HG02610 (cell line): ENCODE measurements at regions not wholly inside any gene's neighbourhood (a gene's known extent, or its start where the extent isn't known, plus 50 kb on each side); places are given as distances from the start of the nearest gene placed in this dataset.

ENCODE experiments used
- ATAC-seq: cut with Tn5 transposase; IDR thresholded peaks from one replicate; pipeline ENCODE4 v1.9.1; 2021; ENCODE audit warnings: mild to moderate bottlenecking, moderate library complexity; ENCODE audit not compliant: unreplicated experiment

GRCh38 chr11:87972133-87972532 lies 203.1 kb downstream of the RAB38 start:
- ATAC-seq, result no peak

DNA sequence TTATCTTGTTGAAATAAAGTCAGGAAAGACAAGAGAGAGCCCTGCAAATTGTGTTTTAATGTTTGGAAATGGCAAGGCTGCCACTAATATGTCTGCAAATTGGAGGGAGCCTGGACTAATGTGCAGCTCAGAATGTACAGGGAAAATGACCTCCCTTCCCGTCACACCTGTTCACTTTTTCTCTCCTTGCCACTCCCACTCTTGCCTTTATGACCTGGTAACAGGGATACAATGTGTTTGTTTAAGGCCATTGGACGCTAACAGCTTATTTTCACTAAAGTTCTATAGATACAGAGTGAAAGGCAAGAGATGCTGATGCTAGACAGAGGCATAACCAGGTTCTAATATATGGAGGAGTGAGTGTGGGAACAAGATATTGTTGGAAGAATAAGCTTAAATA lies 203.9 kb downstream of the RAB38 start:
- ATAC-seq, result no peak

GRCh38 chr11:87970762-87971161 lies 204.5 kb downstream of the RAB38 start:
- ATAC-seq, result no peak

- no peak for ATAC-seq
These were observed 207.8 kb downstream of the RAB38 start for GRCh38 chr11:87967459-87967858.

DNA sequence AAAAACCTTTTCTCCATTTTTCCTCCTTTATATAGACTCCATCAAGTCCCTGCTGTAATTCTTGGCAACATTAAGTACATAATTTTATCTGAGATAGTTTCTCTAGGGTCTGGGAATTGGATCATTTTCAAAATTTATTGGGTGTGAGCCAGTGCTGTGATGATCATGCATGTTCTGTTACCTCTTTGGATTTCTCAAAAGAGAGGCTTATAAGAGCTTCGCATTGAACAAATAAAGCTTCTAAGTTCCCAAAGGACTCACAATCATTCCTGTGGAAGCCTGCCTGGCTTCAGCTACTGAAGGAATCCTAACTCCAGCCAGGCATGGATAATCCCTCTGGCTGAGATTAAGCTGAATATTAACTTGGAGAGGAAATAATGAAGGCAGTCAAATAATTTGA lies 208.5 kb downstream of the RAB38 start:
- no peak for ATAC-seq

DNA sequence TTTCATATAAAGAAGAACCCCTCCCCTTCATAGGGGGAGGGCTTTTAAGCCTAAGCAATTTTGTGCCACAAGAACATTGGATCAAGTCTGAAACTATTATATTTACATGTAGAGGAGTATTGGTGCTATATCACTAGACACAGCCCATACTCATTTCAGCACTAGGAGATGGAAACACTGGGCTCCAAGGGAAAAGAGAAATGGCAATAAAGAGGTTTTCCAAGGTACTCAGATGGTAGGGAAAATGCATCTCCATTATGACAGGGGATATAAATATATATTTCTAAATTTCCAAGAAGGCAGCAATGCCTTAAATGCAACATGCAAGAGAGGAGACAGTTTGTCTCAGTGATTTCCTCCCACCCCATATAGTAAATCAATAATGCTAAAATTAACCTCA lies 209.0 kb downstream of the RAB38 start:
- ATAC-seq, result no peak

DNA sequence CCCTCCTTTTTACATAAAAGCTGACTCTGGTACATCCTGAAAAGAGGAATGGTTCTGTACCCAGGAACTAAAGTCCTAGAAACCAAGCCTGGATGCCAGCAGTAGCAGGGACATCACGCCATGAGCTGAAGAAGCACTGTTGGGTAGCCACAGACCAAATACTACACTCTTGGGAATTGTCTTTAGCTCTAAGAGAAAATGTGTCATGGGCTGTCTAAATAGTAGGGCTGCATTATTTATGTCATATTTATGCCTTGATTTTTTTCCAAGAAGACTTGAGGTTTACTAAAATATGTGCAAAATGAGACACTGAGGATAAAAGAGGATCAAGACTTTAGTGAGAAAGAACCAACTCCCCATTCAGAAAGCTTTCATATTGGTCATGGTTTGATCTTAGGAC lies 213.6 kb downstream of the RAB38 start:
- no peak for ATAC-seq

DNA sequence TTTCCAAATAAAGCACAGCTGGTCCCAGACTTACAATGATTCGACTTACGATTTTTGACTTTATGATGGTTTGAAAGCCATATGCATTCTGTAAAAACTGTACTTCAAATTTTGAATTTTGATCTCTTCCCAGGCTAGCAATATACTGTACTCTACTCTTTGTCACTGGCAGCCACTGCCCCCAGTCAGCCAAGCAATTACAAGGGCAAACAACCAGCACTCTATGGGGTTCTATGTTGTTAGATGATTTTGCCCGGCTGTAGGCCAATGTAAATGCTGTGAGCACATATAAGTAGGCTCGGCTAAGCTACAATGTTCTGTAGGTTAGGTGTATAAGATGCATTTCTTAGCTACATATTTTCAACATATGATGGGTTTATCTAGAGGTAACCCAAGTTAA lies 217.3 kb downstream of the RAB38 start:
- no peak for ATAC-seq

GRCh38 chr11:87954476-87954875 lies 220.8 kb downstream of the RAB38 start:
- no peak for ATAC-seq

GRCh38 chr11:87942786-87943185 lies 232.5 kb downstream of the RAB38 start:
- ATAC-seq, result no peak

DNA sequence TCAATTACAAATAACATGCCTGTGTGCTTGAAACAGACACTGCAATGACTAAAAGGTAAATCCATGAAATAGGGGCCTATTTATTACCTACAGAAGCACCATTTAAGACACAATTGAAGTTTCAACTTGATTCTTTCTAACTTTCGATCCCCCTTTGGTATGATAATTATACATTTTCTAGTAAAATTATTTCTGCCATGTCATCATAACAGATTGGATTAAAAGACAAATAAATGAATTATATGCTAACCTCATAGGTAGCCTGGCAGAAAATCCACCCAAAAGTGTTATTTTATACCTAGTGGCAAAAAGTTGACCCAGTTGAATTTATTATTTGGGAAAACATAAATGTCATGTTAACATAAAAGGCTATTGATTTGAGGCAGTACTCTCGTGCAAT lies 241.1 kb downstream of the RAB38 start:
- ATAC-seq, result no peak

- peak; percentile 40 for ATAC-seq
These were observed 248.8 kb downstream of the RAB38 start for GRCh38 chr11:87926250-87926970.

DNA sequence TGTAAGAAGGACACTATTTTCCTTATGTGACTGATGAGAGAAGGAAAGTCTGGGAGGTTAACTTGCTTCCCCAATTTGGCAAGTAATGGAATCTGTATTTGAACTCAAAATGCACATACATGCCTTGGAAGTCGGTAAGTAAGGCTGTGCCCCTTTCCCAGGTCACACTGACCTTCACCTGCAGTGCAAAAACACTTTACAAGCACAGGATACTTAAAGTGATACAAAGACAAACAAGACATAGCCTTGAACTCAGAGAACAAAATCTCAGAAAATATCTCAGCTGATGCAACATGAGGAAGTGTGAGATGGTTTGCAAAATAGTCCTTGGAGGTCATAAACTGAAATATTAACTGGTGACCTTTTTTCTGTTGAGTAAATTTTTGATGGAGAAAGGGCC lies 251.1 kb downstream of the RAB38 start:
- ATAC-seq, result no peak

DNA sequence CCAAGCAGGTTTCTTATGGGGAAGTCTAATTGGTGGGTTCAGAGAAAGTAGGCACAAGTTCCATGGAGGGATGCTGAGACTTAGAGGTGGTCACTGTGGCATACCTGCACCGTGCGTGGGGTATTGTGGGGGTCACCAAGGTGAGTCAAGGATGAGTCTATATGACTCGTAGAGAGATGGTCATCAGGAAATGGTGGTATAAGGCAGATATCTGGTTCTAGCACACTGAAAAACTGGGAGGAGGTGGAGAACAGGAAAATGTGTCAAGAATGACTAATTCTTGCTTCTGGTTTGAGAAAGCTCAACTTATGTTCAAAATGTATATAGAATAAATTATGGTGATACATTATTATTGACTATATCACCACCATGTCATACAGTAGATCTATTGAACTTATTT lies 258.1 kb downstream of the RAB38 start:
- no peak for ATAC-seq

- ATAC-seq, result no peak
These were observed 266.1 kb downstream of the RAB38 start for GRCh38 chr11:87909178-87909577.

- ATAC-seq, result no peak
These were observed 267.2 kb downstream of the RAB38 start for GRCh38 chr11:87908086-87908485.

DNA sequence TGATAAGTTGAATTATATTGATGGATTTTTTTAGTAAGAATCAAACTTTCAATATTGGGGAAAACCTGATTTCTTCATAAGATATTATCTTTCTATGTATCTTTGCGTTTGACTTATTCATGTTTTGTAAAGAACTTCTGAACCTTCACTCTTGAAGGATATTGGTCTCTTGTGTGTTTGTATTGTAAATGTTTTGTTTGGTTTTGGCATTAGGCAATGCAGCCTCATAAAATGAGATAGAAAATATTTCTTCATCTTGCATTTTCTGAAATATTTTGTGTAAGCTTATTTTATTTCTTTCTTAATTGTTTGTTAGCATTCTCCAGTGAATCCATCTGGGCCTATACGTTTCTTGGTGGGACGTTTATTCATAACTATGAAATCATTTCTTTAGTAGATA lies 271.9 kb downstream of the RAB38 start:
- no peak for ATAC-seq

- ATAC-seq, result no peak
These were observed 273.9 kb downstream of the RAB38 start for GRCh38 chr11:87901341-87901740.

- no peak for ATAC-seq
These were observed 277.3 kb downstream of the RAB38 start for GRCh38 chr11:87897921-87898320.

DNA sequence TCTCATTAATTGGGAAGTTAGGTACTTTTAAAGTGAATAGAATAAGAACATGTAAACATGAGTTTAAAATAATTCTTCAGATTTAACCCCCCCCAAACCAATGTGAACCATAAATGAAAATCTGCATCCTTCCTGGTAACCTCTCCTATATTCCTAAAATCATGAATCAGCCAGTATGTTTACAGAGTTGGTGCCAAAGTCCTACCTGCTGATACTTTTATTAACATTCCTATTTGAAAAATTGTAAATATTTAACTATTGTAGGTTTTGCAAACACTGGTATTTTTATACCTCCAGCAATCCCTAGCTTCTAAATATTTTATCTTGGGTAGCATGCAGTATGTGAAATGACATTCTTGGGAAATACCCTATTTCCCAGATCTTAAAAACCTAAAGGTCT lies 278.2 kb downstream of the RAB38 start:
- no peak for ATAC-seq

- ATAC-seq, result no peak
These were observed 280.3 kb downstream of the RAB38 start for GRCh38 chr11:87894961-87895360.

DNA sequence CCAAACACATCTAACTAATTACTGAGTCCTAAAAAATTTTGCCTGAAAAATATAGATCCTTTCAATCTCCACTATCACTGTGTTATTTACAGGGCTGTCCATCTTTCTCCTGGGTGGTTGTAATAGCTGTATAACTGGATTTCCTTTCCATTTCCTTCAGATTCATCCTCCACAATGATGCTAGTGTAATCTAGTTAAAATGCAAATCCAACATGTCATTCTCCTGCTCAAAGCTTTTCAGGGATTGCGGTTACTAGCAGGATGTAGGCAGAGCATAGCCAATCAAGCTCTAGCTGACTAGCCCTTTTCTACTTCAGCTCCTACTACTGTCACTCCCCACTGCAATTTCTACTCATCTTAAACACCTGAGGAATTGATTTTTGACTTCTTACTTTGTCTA lies 283.0 kb downstream of the RAB38 start:
- ATAC-seq, result no peak

- no peak for ATAC-seq
These were observed 286.1 kb downstream of the RAB38 start for GRCh38 chr11:87889126-87889525.
